NCI-H128 (cell line): ENCODE measurements at regions not wholly inside any gene's neighbourhood (a gene's known extent, or its start where the extent isn't known, plus 50 kb on each side); places are given as distances from the start of the nearest gene placed in this dataset.

Experiments used
- DNase-seq: peaks from one replicate; lab custom pipeline; 2025; ENCODE audit not compliant: unreplicated experiment; lab: John Stamatoyannopoulos, UW

- no peak for DNase-seq
These were observed 812.3 kb downstream of the PDHA2 start for GRCh38 chr4:96652158-96652557.

GRCh38 chr4:96652821-96653220 lies 812.9 kb downstream of the PDHA2 start:
- no peak for DNase-seq

GRCh38 chr4:96654045-96654444 lies 814.2 kb downstream of the PDHA2 start:
- DNase-seq = no peak

DNA sequence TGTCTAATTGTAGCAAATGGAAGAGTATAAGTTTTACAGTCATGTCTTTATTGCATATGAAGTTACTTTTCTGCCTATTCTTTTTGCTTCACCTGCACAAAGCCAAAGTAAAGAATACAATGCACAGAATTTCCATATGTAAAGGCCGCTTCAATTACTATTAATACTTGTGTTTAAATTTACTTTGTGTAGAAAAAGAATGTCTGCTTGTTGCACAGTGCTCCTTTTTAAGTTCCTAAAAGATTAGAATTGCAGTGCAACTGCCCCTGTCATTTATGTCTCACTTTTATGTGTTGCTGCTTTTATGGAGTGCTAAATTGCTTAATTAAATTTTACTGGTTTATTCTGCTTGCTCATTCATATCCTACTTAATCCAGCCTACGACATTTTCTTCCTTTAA lies 830.5 kb downstream of the PDHA2 start:
- DNase-seq = no peak

- DNase-seq = no peak
These were observed 835.5 kb downstream of the PDHA2 start for GRCh38 chr4:96675416-96675815.

DNA sequence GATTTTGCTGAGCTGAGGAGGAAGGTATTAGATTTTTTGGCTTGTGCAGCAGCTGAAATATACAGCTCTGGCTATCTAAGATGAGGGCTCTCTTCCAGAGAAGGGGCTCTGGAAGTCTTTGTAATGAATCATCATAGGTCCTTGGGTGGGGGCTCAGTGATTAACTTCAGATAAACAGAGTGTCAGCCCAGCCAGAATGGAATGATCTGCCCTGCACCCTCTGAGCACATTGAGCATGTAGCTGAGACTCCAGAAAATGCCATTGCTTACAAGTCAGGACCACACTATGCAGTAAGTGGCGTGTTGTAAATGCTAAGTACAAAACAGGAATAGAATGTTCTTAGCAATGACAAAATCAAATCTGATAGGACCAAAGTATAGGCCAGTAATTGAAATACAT lies 836.0 kb downstream of the PDHA2 start:
- no peak for DNase-seq

DNA sequence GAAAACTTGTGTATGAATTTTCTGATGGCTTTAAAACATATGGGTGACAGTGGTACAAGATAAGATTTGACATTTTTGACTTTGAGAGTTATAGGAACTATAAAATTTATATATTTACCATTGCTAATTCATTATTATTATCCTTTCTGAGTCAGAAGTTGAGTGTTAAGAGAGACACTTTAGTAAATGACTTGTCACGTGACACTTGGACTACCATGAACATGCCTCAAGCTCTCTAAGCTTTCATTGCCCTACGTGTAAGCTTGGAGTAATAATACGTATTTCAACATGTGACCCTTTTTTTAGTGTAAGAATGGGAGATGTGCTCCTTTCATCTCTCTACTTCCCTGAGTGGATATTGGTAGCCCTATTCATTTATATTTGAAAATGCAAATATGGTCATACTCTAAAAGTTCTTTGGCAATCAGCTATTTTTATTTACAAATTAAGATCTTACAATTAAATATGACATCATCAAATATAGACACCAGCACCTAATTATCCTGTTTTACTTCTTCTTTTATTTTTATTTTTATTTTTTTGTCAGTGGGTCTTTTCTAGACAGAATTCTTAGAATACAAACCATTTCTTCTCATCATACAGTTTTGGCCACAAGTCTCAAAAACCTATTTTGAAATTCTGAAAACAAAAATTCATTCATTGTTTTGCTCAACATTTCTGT lies 837.0 kb downstream of the PDHA2 start:
- DNase-seq = no peak

GRCh38 chr4:96677499-96677898 lies 837.6 kb downstream of the PDHA2 start:
- no peak for DNase-seq

- DNase-seq = no peak
These were observed 841.3 kb downstream of the PDHA2 start for GRCh38 chr4:96681218-96681617.

- DNase-seq = no peak
These were observed 845.8 kb downstream of the PDHA2 start for GRCh38 chr4:96685691-96686090.

- no peak for DNase-seq
These were observed 851.6 kb downstream of the PDHA2 start for GRCh38 chr4:96691521-96691920.

- no peak for DNase-seq
These were observed 858.9 kb downstream of the PDHA2 start for GRCh38 chr4:96698831-96699230.

DNA sequence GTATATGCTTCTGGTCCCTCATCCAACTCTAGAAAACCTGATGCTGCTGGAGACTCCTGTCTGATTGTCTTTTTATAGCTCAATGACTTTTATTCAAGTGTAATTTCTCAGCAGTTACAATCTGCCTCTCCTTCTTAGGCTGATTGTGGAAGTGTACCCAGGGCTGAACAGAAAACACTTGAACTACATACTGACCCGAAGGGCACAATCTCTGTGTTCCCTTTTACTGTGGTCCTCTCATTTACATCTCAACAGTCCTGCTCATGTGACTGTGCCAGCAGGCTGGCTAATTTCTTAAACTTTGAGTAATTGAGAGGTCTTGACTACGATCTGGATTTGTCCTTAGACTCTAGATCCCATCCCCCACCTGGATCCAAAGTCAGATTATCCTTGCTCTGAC lies 863.4 kb downstream of the PDHA2 start:
- no peak for DNase-seq

- no peak for DNase-seq
These were observed 868.9 kb downstream of the PDHA2 start for GRCh38 chr4:96708766-96709165.

- DNase-seq = no peak
These were observed 873.5 kb downstream of the PDHA2 start for GRCh38 chr4:96713271-96713850.

GRCh38 chr4:96729641-96730040 lies 889.7 kb downstream of the PDHA2 start:
- no peak for DNase-seq

DNA sequence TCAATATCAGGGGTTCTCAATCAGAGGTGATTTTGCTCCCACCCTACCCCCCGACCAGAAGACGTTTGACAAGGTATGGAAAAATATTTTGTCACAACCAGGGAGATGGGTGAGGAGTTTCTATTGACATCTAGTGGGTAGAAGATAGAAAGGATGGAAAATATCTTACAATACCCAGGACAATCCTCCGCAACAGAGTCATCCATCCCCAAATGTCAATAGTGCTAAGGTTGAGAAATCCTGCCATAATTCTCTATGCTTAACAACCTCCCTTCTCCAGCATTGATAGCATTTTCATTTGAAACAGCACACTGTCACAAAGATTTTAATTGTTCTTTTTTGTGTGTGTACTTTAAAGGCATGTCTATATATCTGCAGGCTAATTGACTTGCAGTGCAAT lies 890.5 kb downstream of the PDHA2 start:
- no peak for DNase-seq

DNA sequence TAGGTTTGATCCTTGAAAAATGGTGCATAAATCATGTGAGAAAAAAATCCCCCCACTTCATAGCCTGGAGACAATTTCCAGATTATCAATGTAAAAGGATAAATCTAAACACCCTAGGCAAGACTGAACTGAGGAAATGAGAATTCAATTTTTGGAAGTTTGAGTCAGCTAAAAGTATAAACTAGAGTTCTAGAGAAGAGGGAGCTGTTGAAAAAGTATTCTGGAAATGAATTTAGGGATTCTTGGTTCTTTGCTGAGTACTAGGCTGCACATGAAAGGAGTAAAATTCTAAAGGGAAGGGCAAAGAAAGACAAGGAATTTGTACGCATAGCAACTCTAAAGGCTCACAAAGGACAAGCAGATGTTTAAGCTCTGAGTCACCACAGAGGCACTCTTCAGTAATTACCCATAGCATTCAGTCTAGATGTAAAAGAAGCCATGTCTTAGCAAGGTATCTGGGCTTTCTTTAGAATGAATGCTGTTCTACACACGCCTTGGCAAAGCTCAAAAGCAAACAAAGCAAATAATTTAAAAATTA lies 896.5 kb downstream of the PDHA2 start:
- DNase-seq = no peak

DNA sequence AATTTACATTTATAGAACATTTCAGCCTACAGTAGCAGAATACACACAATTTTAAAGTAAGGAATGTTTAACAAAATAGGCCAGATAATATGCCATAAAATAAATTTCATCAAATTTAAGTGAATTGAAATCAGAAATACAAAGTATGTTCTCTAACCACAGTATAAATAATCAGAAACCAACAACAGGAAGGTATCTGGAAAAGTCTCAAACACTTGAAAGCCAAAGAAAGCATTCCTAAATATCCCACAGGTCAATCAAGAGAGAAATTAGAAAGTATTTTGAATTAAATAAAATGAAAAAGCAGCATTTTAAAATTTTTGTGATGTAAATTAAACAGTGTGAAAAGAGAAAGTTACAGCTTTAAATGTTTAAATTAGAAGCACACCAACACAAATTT lies 899.2 kb downstream of the PDHA2 start:
- no peak for DNase-seq

DNA sequence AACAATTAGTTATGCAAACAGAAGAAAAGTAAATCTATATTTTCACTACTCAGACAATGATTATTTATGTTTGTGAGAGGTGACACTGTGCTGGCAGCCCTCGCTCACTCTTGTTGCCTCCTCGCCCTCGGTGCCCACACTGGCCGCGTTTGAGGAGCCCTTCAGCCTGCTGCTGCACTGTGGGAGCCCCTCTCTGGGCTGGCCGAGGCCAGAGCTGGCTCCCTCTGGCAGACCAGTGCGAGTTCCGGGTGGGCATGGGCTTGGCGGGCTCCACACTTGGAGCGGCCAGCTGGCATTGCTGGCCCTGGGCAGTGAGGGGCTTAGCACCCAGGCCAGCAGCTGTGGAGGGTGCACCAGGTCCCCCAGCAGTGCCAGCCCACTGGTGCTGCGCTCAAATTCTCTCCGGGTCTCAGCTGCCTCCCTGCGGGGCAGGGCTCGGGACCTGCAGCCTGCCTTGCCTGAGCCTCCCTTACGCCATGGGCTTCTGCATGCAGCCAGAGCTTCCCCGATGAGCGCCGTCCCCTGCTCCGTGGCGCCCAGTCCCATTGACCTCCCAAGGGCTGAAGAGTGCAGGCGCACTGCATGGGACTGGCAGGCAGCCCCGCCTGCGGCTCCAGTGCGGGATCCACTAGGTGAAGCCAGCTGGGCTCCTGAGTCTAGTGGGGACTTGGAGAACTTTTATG lies 902.6 kb downstream of the PDHA2 start:
- DNase-seq = no peak

- no peak for DNase-seq
These were observed 904.8 kb downstream of the PDHA2 start for GRCh38 chr4:96744676-96745075.

- no peak for DNase-seq
These were observed 913.3 kb downstream of the PDHA2 start for GRCh38 chr4:96753216-96753615.
